Activated B cell treated with CpG ODN at 0.5 μM for 24 hours (primary cell): ENCODE measurements at regions not wholly inside any gene's neighbourhood (a gene's known extent, or its start where the extent isn't known, plus 50 kb on each side); places are given as distances from the start of the nearest gene placed in this dataset.

ENCODE experiments used
- ATAC-seq: fragments of 200-7000 bp; cut with Tn5 transposase; one replicate; pipeline ENCODE4 v1.10.0; 2021; ENCODE audit warnings: low read depth, mild to moderate bottlenecking, moderate library complexity
- CTCF ChIA-PET: fragments of 350-600 bp; sonication (Branson Sonifier 250); formaldehyde crosslinking; loops from one replicate; lab custom pipeline; 2021; ENCODE audit warnings: antibody characterized with exemption; lab: Charles Lee
- POLR2A ChIA-PET: fragments of 350-600 bp; sonication (Branson Sonifier 250); formaldehyde crosslinking; loops from one replicate; lab custom pipeline; 2021; ENCODE audit warnings: antibody characterized with exemption; lab: Charles Lee
- DNase-seq: peaks from one replicate; pipeline ENCODE4 v3.0.0; 2022
- H3K27ac Mint-ChIP-seq: one replicate; pipeline ENCODE4 v1.8.0; 2020; ENCODE audit warnings: mixed read lengths
- H3K27me3 Mint-ChIP-seq: one replicate; pipeline ENCODE4 v1.8.0; 2021; ENCODE audit warnings: mixed read lengths
- H3K36me3 Mint-ChIP-seq: one replicate; pipeline ENCODE4 v1.8.0; 2021; ENCODE audit warnings: low read depth, mixed read lengths
- H3K4me1 Mint-ChIP-seq: one replicate; pipeline ENCODE4 v1.8.0; 2021; ENCODE audit warnings: mixed read lengths
- H3K4me3 Mint-ChIP-seq: one replicate; pipeline ENCODE4 v1.8.0; 2020; ENCODE audit warnings: mild to moderate bottlenecking, mixed read lengths
- H3K9me3 Mint-ChIP-seq: one replicate; pipeline ENCODE4 v1.8.0; 2020; ENCODE audit warnings: mixed read lengths
- CTCF ChIP-seq: fragments of 200-600 bp; IDR thresholded peaks from one replicate; pipeline ENCODE4 v1.8.0; 2022; ENCODE audit warnings: antibody characterized with exemption, mild to moderate bottlenecking
- intact Hi-C: fragments of 100-400 bp; cut with micrococcal nuclease; formaldehyde crosslinking; loops from one replicate; pipeline ENCODE4 v1.15.1; 2024

GRCh38 chr4:132275583-132276121 is 873.4 kb upstream of the PCDH10 start:
- H3K27ac Mint-ChIP-seq = no peak overlapping the region
- H3K4me1 Mint-ChIP-seq = no peaks in the 10 kb centered on the region
- ChIA-PET CTCF (no interaction called here), POLR2A (no interaction called here)
- ATAC-seq (no peak), DNase-seq (no peak)
- TF ChIP-seq CTCF = no peak
- H3K27me3 Mint-ChIP-seq = no peaks in the 10 kb centered on the region
- intact Hi-C loops = no loop called here
- H3K36me3 Mint-ChIP-seq = no peaks in the 10 kb centered on the region
- no peak overlapping the region for H3K4me3 Mint-ChIP-seq
- peaks cover 3% of the 10 kb centered on the region for H3K9me3 Mint-ChIP-seq

GRCh38 chr4:132276185-132276584 is 872.9 kb upstream of the PCDH10 start:
- ChIA-PET POLR2A (no interaction called here), CTCF (no interaction called here)
- Mint-ChIP-seq H3K27me3 (no peaks in the 10 kb centered on the region), H3K9me3 (peaks cover 3% of the 10 kb centered on the region), H3K36me3 (no peaks in the 10 kb centered on the region), H3K4me1 (no peaks in the 10 kb centered on the region), H3K27ac (no peak overlapping the region), H3K4me3 (no peak overlapping the region)
- no peak for ATAC-seq
- intact Hi-C loops = no loop called here
- TF ChIP-seq CTCF = no peak
- DNase-seq = no peak

- peaks cover 3% of the 10 kb centered on the region for H3K9me3 Mint-ChIP-seq
- no peaks in the 10 kb centered on the region for H3K27me3 Mint-ChIP-seq
- H3K27ac Mint-ChIP-seq = no peak overlapping the region
- no peaks in the 10 kb centered on the region for H3K36me3 Mint-ChIP-seq
- CTCF ChIA-PET = no interaction called here
- intact Hi-C loops = no loop called here
- H3K4me1 Mint-ChIP-seq = no peaks in the 10 kb centered on the region
- POLR2A ChIA-PET = no interaction called here
- TF ChIP-seq CTCF = no peak
- H3K4me3 Mint-ChIP-seq = no peak overlapping the region
- DNase-seq = no peak
- no peak for ATAC-seq
Observed at GRCh38 chr4:132276989-132277388, 872.1 kb upstream of the PCDH10 start.

- POLR2A ChIA-PET = no interaction called here
- DNase-seq (no peak), ATAC-seq (no peak)
- CTCF ChIA-PET = no interaction called here
- Mint-ChIP-seq H3K27ac (no peak overlapping the region), H3K27me3 (no peaks in the 10 kb centered on the region), H3K9me3 (peaks cover 7% of the 10 kb centered on the region), H3K4me3 (no peak overlapping the region), H3K4me1 (no peaks in the 10 kb centered on the region), H3K36me3 (no peaks in the 10 kb centered on the region)
- intact Hi-C loops = no loop called here
- no peak for TF ChIP-seq CTCF
Observed at GRCh38 chr4:132281733-132282132, 867.4 kb upstream of the PCDH10 start.

GRCh38 chr4:132284910-132285426 is 864.1 kb upstream of the PCDH10 start:
- DNase-seq (no peak), ATAC-seq (no peak)
- no peaks in the 10 kb centered on the region for H3K36me3 Mint-ChIP-seq
- no peak for TF ChIP-seq CTCF
- intact Hi-C loops = no loop called here
- peaks cover 10% of the 10 kb centered on the region for H3K9me3 Mint-ChIP-seq
- no peaks in the 10 kb centered on the region for H3K4me1 Mint-ChIP-seq
- ChIA-PET POLR2A (no interaction called here), CTCF (no interaction called here)
- no peak overlapping the region for H3K4me3 Mint-ChIP-seq
- H3K27ac Mint-ChIP-seq = no peak overlapping the region
- no peaks in the 10 kb centered on the region for H3K27me3 Mint-ChIP-seq
